Smooth muscle cell (in vitro differentiated cells): ENCODE measurements at regions not wholly inside any gene's neighbourhood (a gene's known extent, or its start where the extent isn't known, plus 50 kb on each side); places are given as distances from the start of the nearest gene placed in this dataset.

ENCODE experiments used
- DNase-seq: peaks from one replicate; lab custom pipeline; 2025; ENCODE audit not compliant: unreplicated experiment; lab: John Stamatoyannopoulos, UW
- H2AFZ ChIP-seq: fragments of 200-600 bp; sonication (generic); 2 replicates; pipeline ENCODE4 v1.6.0; 2016; ENCODE audit warnings: antibody characterized with exemption, low read depth, mild to moderate bottlenecking
- H3F3A ChIP-seq: fragments of 200-600 bp; sonication (generic); 2 replicates; pipeline ENCODE4 v1.6.0; 2017; ENCODE audit warnings: antibody characterized with exemption, low read depth
- H3K27ac ChIP-seq: fragments of 200-600 bp; sonication (generic); 2 replicates; pipeline ENCODE4 v1.5.1; 2016; ENCODE audit warnings: low read depth, mild to moderate bottlenecking
- H3K27me3 ChIP-seq: fragments of 200-600 bp; sonication (generic); 2 replicates; pipeline ENCODE4 v1.6.1; 2016; ENCODE audit warnings: low read depth, mild to moderate bottlenecking
- H3K36me3 ChIP-seq: fragments of 200-600 bp; sonication (generic); 2 replicates; pipeline ENCODE4 v1.5.1; 2016; ENCODE audit warnings: low read depth
- H3K4me1 ChIP-seq: fragments of 200-600 bp; sonication (generic); 2 replicates; pipeline ENCODE4 v1.5.1; 2016; ENCODE audit warnings: low read depth
- H3K4me2 ChIP-seq: fragments of 200-600 bp; sonication (generic); 2 replicates; pipeline ENCODE4 v1.6.0; 2016; ENCODE audit warnings: mild to moderate bottlenecking
- H3K4me3 ChIP-seq: fragments of 200-600 bp; sonication (generic); 2 replicates; pipeline ENCODE4 v1.5.1; 2016; ENCODE audit warnings: mild to moderate bottlenecking
- H3K79me2 ChIP-seq: fragments of 200-600 bp; sonication (generic); 2 replicates; pipeline ENCODE4 v1.6.0; 2016; ENCODE audit warnings: low read depth, mild to moderate bottlenecking
- H3K9ac ChIP-seq: fragments of 200-600 bp; sonication (generic); 2 replicates; pipeline ENCODE4 v1.6.0; 2016; ENCODE audit warnings: low read depth
- H3K9me3 ChIP-seq: fragments of 200-600 bp; sonication (generic); replicated peaks from 2 replicates; pipeline ENCODE4 v1.5.1; 2016; ENCODE audit warnings: low read depth
- H4K20me1 ChIP-seq: fragments of 200-600 bp; sonication (generic); 2 replicates; pipeline ENCODE4 v1.6.0; 2016; ENCODE audit warnings: low read depth
- CTCF ChIP-seq: fragments of 200-600 bp; sonication (generic); IDR thresholded peaks from 2 replicates; pipeline ENCODE4 v1.5.1; 2017; ENCODE audit warnings: borderline replicate concordance, mild to moderate bottlenecking, antibody characterized with exemption; ENCODE audit not compliant: insufficient read depth, poor library complexity, severe bottlenecking
- WGBS: methylation state at CpG from one replicate; pipeline ENCODE4 v1.1.7; 2016; ENCODE audit warnings: low lambda C conversion rate; 5-methylcytosine and 5-hydroxymethylcytosine counted together

GRCh38 chr4:19164334-19164733 lies 1087.4 kb upstream of the SLIT2 start:
- WGBS = 93% methylated on average over 2 of the region's 2 CpGs

DNA sequence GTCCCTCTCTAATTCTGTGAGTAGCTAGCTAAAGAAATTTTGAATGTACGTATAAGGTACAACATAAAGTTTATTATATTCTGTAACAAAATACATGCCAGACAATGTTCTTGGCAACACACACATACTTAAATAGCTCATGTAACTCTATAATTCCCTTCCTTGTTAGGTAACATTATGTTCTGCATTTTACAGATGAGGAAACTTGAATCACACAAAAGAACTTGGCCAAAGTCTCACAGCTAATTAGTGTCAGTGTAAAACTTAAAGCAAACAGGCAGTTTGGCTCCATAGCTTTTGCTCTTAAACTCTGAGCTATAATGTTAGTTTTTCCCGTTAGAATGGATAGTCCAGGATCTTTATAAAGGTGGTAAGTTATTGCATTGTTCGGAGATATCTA lies 1091.8 kb upstream of the SLIT2 start:
- Histone ChIP-seq H4K20me1 (no peaks in the 10 kb centered on the region), H2AFZ (no peak overlapping the region), H3K27ac (no peak overlapping the region), H3K36me3 (no peaks in the 10 kb centered on the region), H3K79me2 (no peaks in the 10 kb centered on the region), H3K4me2 (no peak overlapping the region), H3F3A (no peaks in the 10 kb centered on the region), H3K4me3 (no peak overlapping the region), H3K27me3 (no peaks in the 10 kb centered on the region), H3K9ac (no peak overlapping the region), H3K4me1 (no peaks in the 10 kb centered on the region), H3K9me3 (peaks cover 20% of the 10 kb centered on the region)
- no peak for DNase-seq
- no peak for TF ChIP-seq CTCF
- 87% methylated on average over 3 of the region's 3 CpGs for WGBS

More at GRCh38 chr4:19164334-19164733, 1087.4 kb upstream of the SLIT2 start:
- H3K27me3 ChIP-seq = no peaks in the 10 kb centered on the region
- no peak overlapping the region for H2AFZ ChIP-seq
- H3K79me2 ChIP-seq = no peaks in the 10 kb centered on the region
- DNase-seq = no peak
- H3K36me3 ChIP-seq = no peaks in the 10 kb centered on the region
- no peak overlapping the region for H3K4me3 ChIP-seq
- no peak overlapping the region for H3K27ac ChIP-seq
- H3K4me2 ChIP-seq = no peak overlapping the region
- no peak overlapping the region for H3K9ac ChIP-seq
- no peaks in the 10 kb centered on the region for H3K4me1 ChIP-seq
- H3F3A ChIP-seq = no peaks in the 10 kb centered on the region
- no peaks in the 10 kb centered on the region for H3K9me3 ChIP-seq
- no peaks in the 10 kb centered on the region for H4K20me1 ChIP-seq
- no peak for TF ChIP-seq CTCF

GRCh38 chr4:19158107-19158809 lies 1093.4 kb upstream of the SLIT2 start:
- Histone ChIP-seq H3K27ac (no peak overlapping the region), H3K9me3 (peaks cover 22% of the 10 kb centered on the region), H3K9ac (no peak overlapping the region), H2AFZ (no peak overlapping the region), H3K4me3 (no peak overlapping the region), H3F3A (no peaks in the 10 kb centered on the region), H3K79me2 (no peaks in the 10 kb centered on the region), H3K4me2 (no peak overlapping the region), H3K4me1 (no peaks in the 10 kb centered on the region), H4K20me1 (no peaks in the 10 kb centered on the region), H3K36me3 (no peaks in the 10 kb centered on the region), H3K27me3 (no peaks in the 10 kb centered on the region)
- no peak for TF ChIP-seq CTCF
- WGBS = 95% methylated on average over 2 of the region's 2 CpGs
- DNase-seq = no peak

GRCh38 chr4:19156786-19157185 lies 1094.9 kb upstream of the SLIT2 start:
- no peaks in the 10 kb centered on the region for H3K4me1 ChIP-seq
- peaks cover 22% of the 10 kb centered on the region for H3K9me3 ChIP-seq
- DNase-seq = no peak
- no peaks in the 10 kb centered on the region for H4K20me1 ChIP-seq
- H3K9ac ChIP-seq = no peak overlapping the region
- no peaks in the 10 kb centered on the region for H3F3A ChIP-seq
- H3K27me3 ChIP-seq = no peaks in the 10 kb centered on the region
- H3K4me2 ChIP-seq = no peak overlapping the region
- no peaks in the 10 kb centered on the region for H3K36me3 ChIP-seq
- 89% methylated on average over 3 of the region's 3 CpGs for WGBS
- H2AFZ ChIP-seq = no peak overlapping the region
- TF ChIP-seq CTCF = no peak
- no peak overlapping the region for H3K27ac ChIP-seq
- H3K4me3 ChIP-seq = no peak overlapping the region
- H3K79me2 ChIP-seq = no peaks in the 10 kb centered on the region
